A549 (cell line): ENCODE measurements at regions not wholly inside any gene's neighbourhood (a gene's known extent, or its start where the extent isn't known, plus 50 kb on each side); places are given as distances from the start of the nearest gene placed in this dataset.

Experiments
- CHD2 ChIP-seq: fragments of 150-350 bp; IDR thresholded peaks from 2 replicates; pipeline ENCODE4 v1.6.1; 2014; ENCODE audit warnings: low read length; ENCODE audit not compliant: partially characterized antibody
- TF ChIP-seq, protein P1 (sequence below): fragments of >200 bp; sonication (Bioruptor Twin); formaldehyde crosslinking; IDR thresholded peaks from 3 replicates; pipeline ENCODE4 v1.5.1; 2016

DNA sequence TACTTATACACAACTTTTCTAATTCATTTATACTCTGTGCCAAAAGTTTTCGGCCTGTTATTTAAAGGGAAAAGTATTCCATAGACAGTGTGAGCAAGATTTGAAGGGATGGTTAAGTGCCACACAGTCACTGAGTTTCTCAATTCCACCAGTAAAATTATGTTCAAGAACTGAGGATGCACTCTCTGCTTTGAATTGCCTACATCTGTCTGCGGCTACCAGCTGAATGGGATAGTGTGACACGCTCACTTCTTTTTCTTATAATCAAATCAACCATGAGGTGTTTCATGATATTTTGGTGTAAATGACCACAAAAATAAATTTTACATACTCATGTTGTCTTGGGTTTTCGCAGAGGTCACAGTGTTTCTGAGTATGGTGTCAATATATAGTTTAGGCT, 218.4 kb upstream of the TMEM161B start:
- TF ChIP-seq CHD2, result no peak
- TF ChIP-seq, protein P1, sequence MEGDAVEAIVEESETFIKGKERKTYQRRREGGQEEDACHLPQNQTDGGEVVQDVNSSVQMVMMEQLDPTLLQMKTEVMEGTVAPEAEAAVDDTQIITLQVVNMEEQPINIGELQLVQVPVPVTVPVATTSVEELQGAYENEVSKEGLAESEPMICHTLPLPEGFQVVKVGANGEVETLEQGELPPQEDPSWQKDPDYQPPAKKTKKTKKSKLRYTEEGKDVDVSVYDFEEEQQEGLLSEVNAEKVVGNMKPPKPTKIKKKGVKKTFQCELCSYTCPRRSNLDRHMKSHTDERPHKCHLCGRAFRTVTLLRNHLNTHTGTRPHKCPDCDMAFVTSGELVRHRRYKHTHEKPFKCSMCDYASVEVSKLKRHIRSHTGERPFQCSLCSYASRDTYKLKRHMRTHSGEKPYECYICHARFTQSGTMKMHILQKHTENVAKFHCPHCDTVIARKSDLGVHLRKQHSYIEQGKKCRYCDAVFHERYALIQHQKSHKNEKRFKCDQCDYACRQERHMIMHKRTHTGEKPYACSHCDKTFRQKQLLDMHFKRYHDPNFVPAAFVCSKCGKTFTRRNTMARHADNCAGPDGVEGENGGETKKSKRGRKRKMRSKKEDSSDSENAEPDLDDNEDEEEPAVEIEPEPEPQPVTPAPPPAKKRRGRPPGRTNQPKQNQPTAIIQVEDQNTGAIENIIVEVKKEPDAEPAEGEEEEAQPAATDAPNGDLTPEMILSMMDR, result no peak
